BE2C (cell line): ENCODE measurements at regions not wholly inside any gene's neighbourhood (a gene's known extent, or its start where the extent isn't known, plus 50 kb on each side); places are given as distances from the start of the nearest gene placed in this dataset.

Source experiments
- DNase-seq: peaks from one replicate; pipeline ENCODE4 v3.0.0-alpha.2; 2020
- H3K27me3 ChIP-seq: fragments of 250-450 bp; sonication (Bioruptor Pico); 2 replicates; pipeline ENCODE4 v1.5.1; 2020; ENCODE audit warnings: mild to moderate bottlenecking
- H3K36me3 ChIP-seq: fragments of 250-450 bp; sonication (Bioruptor Pico); 2 replicates; pipeline ENCODE4 v1.5.1; 2020; ENCODE audit warnings: mild to moderate bottlenecking
- H3K4me1 ChIP-seq: fragments of 250-450 bp; sonication (Bioruptor Pico); 2 replicates; pipeline ENCODE4 v1.5.1; 2020
- H3K4me3 ChIP-seq: 2 replicates; pipeline ENCODE4 v1.5.1; 2011; ENCODE audit warnings: low read depth, low read length
- H3K9me3 ChIP-seq: fragments of 250-450 bp; sonication (Bioruptor Pico); 2 replicates; pipeline ENCODE4 v1.5.1; 2020
- CTCF ChIP-seq: IDR thresholded peaks from 2 replicates; pipeline ENCODE4 v1.5.1; 2012; ENCODE audit warnings: mild to moderate bottlenecking, low read depth, low read length

DNA sequence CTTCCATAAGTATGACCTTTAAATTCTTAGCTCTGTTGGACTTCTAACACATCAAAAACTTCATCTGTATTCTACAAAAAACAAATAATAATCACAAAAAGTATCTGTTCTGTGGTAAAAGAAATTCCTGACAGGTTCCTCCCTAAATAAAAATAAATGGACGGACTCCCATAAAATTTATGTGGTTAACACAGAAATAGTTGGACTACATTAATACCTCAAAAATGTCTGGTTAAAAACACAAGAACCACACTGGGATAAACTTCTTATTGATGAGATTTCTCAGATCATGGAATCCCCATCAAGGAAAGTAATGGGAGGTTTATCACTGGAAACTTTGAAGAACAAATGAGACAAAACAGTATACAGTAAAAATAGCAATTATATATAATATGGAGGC lies 172.4 kb downstream of the MOXD1 start:
- Histone ChIP-seq H3K4me1 (no peaks in the 10 kb centered on the region), H3K27me3 (no peaks in the 10 kb centered on the region), H3K4me3 (no peak overlapping the region), H3K9me3 (no peaks in the 10 kb centered on the region; the same call in 1 of the 2 replicates), H3K36me3 (no peaks in the 10 kb centered on the region)
- no peak for DNase-seq
- TF ChIP-seq CTCF = no peak

DNA sequence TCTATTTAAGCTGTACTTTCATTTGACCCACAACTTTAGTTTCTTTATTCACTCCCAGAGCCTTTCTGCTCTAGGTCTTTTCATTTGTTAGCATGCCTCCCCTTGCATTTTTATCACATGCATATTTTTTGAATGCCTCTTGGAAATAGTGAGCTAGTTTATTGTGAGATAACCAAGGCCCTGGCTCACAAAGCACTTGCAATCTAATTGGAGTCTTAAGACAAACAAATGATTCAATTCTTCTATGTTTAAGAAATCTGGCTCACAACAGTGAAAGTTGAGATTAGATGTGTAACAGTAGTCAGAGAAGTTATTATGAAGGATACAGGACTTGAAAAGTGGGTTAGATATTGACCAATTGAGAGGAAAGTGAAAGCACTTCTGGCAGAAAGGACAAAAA lies 173.4 kb downstream of the MOXD1 start:
- no peak for TF ChIP-seq CTCF
- no peak for DNase-seq

DNA sequence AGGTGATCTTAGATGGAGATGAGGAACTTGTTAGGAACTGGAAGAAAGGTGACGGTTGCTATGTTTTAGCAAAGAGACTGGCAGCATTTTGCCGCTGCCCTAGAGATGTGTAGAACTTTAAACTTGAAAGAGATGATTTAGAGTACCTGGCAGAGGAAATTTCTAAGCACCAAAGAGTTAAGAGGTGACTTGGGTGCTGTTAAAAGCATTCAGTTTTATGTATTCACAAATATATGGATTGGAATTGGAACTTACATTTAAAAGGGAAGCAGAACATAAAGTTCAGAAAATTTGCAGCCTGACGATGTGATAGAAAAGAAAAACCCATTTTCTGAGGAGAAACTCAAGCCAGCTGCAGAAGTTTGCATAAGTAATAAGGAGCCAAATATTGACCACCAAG lies 176.3 kb downstream of the MOXD1 start:
- H3K4me1 ChIP-seq = no peaks in the 10 kb centered on the region
- DNase-seq = no peak
- H3K27me3 ChIP-seq = 0 out of 2 replicates have a peak, but pooled peaks cover 3% of the 10 kb centered on the region
- no peak overlapping the region for H3K4me3 ChIP-seq
- TF ChIP-seq CTCF = no peak
- no peaks in the 10 kb centered on the region; the same call in 1 of the 2 replicates for H3K9me3 ChIP-seq
- H3K36me3 ChIP-seq = no peaks in the 10 kb centered on the region

More for the DNA sequence above, 173.4 kb downstream of the MOXD1 start:
- Histone ChIP-seq H3K9me3 (no peaks in the 10 kb centered on the region; the same call in 1 of the 2 replicates), H3K4me1 (no peaks in the 10 kb centered on the region), H3K36me3 (no peaks in the 10 kb centered on the region), H3K4me3 (no peak overlapping the region), H3K27me3 (no peaks in the 10 kb centered on the region)

DNA sequence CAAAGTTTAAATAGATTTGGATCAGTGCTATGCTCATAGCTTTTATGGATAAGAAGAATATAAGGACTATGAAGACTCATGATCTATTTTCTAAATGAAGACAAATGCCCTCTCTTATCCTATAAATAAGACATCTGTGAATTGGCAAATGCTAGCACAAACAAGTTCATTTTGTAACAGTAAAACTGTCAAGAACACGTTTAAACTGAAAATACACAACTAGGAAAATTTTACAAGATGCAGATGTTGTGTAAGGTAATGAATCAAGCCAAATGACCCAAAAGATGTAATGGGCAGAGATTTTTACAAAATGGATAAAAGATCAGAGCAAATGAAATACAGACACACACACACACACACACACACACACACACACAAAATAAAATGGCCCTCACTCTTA lies 180.5 kb downstream of the MOXD1 start:
- Histone ChIP-seq H3K4me3 (no peak overlapping the region), H3K27me3 (0 out of 2 replicates have a peak, but pooled peaks cover 3% of the 10 kb centered on the region), H3K36me3 (no peaks in the 10 kb centered on the region), H3K4me1 (no peaks in the 10 kb centered on the region), H3K9me3 (no peaks in the 10 kb centered on the region)
- TF ChIP-seq CTCF = no peak
- DNase-seq = no peak

DNA sequence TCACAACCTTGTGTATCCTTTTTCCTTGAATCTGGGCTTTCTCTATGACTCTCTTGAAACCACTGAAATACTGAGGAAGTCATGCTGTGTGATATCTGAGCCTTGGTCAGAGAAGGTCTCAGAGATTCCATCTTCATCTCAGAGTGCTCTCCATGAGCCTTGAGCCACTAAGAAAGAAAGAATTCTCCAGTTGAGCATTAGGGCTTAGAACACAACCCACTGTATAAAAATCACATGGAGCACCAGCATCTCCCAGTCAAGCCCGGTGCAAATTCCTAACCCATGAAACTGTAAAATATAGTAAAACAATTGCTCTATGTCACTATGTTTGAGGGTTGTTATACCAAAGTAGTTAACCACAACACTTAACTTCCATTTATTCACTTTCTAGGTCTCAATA lies 181.4 kb downstream of the MOXD1 start:
- H3K36me3 ChIP-seq = no peaks in the 10 kb centered on the region
- DNase-seq = no peak
- TF ChIP-seq CTCF = no peak
- no peaks in the 10 kb centered on the region for H3K9me3 ChIP-seq
- H3K4me3 ChIP-seq = no peak overlapping the region
- no peaks in the 10 kb centered on the region for H3K4me1 ChIP-seq
- 0 out of 2 replicates have a peak, but pooled peaks cover 3% of the 10 kb centered on the region for H3K27me3 ChIP-seq

- Histone ChIP-seq H3K4me1 (no peaks in the 10 kb centered on the region), H3K36me3 (no peaks in the 10 kb centered on the region), H3K4me3 (no peak overlapping the region), H3K9me3 (no peaks in the 10 kb centered on the region), H3K27me3 (0 out of 2 replicates have a peak, but pooled peaks cover 3% of the 10 kb centered on the region)
- peak; percentile 49 for TF ChIP-seq CTCF
- no peak for DNase-seq
These were observed 183.1 kb downstream of the MOXD1 start for GRCh38 chr6:132218059-132218696.
